KBM-7 (cell line): ENCODE measurements at regions not wholly inside any gene's neighbourhood (a gene's known extent, or its start where the extent isn't known, plus 50 kb on each side); places are given as distances from the start of the nearest gene placed in this dataset.
"Not testable (repeated sequence)": the region's sequence is repeated elsewhere in the genome, so short reads cannot be mapped to it uniquely, and the experiment has no call there.

Experiments
- DNase-seq: peaks from one replicate; pipeline ENCODE4 v3.0.0-alpha.2; 2015
- in situ Hi-C: fragments of 300-500 bp; cut with MboI; formaldehyde crosslinking; loops from 2 replicates; pipeline ENCODE4 v1.14.3; 2020; ENCODE audit warnings: low sequenced_read_pairs, low pct_unique_long_range_greater_than_20kb, mixed read lengths

DNA sequence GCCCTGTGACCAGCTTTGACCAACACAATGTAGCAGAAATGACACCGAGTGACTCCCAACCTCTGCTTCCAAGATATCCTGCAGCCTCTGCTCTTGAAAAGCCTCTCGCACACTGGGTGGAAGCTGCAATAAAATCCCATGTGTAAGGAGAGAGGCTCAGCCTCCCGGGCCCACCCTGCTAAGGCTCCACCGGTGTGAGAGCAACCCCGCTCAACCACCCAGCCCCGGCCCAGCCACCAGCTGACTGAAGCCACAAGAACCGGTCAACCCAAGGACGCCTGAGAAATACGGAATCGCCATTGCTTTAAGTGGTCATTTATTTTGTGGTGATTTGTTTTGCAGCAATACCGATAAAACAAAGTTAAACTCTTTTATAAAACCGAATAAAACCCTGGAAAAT lies 452.8 kb upstream of the SMIM21 start:
- in situ Hi-C loops = no loop called here
- no peak for DNase-seq

DNA sequence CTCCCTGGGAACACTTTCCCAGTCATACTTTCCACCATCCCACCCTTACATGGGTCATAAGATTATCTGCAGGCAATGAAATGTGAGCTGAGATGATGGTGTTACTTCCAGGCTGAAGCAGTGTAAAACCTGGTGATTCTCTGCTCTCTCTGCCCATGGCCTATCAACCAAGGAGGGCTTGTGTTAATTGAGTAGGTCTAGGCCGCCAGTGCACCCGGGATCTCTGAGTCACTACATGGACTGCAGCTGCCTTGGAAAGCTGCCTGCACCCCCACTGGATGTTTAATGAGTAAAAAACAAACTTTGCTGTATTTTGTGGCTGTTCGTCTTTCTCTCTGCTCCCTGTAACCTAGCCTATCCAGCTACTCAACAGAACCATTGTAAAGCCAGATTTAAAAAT lies 451.7 kb upstream of the SMIM21 start:
- in situ Hi-C loops = no loop called here
- DNase-seq = no peak

DNA sequence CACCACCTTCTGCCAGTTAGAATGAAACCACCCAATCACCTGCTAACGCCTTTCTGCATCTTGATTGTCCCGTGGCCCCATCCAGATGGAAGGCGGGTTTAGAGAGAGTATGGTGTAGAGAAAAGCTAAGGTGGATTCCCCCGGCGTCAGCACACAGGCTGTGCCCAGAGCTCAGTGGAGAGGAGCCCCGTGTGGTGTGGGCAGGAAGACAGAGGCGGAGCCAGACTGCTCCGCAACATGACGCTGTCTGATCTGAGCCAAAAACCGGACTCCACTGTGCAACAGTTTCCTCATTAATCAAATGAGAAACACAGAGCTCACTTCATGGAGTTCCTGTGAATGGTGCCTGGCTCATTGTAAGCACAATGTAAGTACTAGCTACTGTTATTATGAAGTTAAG lies 448.1 kb upstream of the SMIM21 start:
- in situ Hi-C loops = no loop called here
- no peak for DNase-seq

DNA sequence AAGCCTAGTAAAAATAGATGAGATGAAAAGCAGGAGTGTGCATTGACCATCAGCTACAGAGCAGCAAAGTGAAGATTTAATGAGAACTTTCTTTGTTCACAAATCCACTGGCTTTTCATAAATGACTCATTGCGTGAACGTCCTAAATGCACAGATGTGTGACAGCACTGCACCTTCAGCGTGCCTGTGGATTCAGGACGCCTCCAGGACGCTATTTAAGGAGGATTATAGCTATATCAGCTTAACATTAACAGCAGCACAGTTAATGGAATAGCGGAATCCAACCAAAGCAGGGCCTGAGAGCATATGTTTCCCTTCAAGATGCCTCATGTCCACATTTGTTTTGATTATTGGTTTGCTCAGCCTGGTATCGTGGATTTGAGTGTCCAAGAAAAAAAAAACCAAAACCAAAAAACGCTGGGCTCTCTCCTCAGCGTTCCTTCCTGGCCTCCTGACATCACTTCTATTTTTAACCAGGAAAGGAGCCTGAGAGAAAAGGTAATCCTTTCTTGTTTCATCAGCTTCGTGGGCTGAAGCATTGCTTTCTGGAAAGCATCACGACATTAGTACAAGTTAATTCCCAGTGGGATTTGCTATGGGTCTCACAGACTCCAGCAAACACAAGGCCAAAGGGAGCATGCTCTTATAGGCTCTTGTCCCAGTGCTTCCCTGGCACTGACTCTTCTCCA lies 447.0 kb upstream of the SMIM21 start:
- DNase-seq = no peak
- in situ Hi-C loops = no loop called here

DNA sequence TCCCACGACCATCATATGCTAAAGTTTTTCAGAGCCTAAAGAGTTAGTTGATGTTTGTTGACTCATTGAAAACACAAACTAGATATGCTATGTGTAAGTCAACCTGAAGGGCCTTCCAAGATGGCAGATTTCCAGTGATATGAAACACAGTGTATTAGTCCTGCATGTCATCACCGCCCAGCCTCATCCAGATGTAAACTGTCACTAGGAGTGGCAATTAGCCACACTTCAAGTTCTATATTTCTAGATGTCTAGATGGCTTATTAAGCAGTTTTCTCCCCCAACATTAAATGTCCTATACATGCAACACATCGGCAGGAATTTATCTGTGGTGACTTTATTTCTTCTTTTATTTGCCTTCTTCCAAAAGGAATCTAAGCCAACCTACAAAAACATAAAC lies 444.1 kb upstream of the SMIM21 start:
- DNase-seq = no peak
- in situ Hi-C loops = no loop called here

DNA sequence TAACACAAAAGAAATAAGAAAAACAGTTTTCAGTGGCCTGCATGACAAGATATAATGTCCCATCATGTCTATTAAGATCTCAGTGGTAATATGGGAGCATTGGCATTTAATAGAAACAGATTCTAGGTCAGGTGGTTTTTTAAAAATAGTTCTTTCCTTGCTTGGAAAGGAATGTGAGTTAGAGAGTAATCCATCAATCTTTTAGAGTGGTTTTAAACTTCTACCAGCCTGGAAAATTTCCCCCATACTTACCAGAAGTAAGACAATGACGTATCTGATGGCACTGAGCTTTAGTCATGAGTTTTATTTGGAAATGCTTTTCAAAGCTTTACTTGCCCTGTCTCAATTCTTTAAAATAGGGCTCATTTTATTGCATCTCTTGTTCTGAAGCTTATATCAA lies 441.7 kb upstream of the SMIM21 start:
- in situ Hi-C loops = no loop called here
- DNase-seq = no peak

DNA sequence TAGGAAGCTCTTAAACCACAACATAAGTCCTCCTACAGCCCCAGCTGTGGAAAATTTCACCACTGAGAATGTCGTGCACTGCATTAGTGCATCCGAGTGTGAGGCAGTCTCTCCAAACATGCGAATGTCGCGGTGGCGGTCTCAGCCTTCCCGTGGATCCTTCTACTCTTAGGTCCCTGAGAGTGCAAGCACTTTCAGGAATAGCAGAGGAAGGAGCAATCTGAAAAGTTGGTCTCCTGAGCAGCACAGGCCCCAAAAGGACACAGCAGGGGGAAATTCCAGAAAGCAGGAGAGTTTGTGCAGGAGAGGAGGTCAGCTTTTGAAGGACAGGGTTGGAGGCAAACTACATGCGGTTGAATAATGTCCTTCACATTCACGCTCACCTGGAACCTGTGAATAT lies 440.5 kb upstream of the SMIM21 start:
- in situ Hi-C loops = no loop called here
- no peak for DNase-seq

DNA sequence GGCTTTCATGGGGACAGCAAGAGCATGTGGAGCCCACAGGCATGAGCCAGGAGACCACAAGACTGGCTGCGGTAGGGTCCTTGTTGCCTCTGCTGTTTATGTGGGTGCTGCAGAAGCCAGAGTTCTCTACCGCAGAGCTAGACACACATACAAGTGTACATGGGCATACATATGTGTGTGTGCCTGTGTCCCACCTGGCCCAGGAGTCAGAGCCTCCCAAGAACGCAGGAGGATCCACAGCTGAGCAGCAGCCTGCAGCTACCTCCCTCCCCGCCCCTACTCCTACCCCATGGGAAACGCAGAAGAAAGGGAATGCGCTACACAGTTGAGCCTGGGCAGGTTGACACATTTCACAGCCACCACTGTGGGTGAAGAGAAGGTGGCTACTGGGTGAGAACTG lies 438.1 kb upstream of the SMIM21 start:
- DNase-seq = no peak

DNA sequence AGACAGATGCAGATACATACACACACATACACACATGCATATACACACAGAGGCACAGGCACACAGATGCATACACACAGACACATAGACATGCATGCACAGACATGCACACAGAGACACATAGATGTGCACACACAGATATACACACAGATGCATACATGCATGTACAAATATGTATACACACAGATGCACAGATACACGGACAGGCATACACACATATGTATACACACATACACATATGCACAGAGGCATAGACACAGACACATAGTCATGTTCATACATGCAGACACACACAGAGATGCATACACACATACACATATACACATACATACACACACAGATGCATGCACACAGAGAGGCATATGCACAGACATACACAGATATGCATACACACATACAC lies 437.3 kb upstream of the SMIM21 start:
- in situ Hi-C loops = no loop called here
- DNase-seq = no peak

More for the DNA sequence above, 438.1 kb upstream of the SMIM21 start:
- in situ Hi-C loops = no loop called here

DNA sequence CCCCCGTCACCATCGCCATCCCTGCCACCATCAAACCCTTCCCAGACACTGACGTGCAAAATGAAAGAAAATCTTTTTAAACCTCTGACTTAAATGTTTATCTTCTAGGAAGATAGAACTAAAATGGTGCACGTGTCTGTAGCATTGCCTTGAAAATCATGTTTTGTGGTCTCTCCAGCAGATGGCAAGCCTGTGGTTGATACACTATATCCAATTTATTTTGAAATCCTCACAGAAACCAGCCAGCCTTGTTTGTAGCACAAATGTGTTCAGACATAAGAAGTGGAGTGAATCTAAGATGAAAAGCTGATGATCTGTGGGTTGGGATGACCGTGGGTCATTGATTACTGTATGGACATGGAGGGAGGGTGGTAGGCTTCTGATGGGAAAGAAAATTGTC lies 436.2 kb upstream of the SMIM21 start:
- DNase-seq = no peak

DNA sequence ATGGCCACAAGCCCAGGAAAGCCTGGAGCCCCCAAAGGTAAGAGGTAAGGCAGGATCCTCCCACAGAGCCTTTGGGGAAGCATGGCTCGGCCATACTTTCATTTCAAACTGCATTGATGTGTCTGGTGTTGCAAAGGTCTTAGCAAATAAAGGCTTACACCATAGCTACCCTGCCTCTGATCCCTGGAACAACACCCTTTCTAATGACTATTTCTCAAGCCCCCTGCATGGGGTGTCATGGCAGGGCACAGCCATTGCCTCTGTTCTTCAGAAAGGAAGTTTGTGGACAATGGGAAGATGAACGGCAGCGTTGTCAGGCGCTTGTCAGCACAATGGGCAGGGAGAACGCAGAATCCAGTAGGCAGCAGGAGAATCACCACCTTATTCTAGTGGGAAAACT lies 435.0 kb upstream of the SMIM21 start:
- no peak for DNase-seq
- in situ Hi-C loops = no loop called here

More for the DNA sequence above, 436.2 kb upstream of the SMIM21 start:
- in situ Hi-C loops = no loop called here

DNA sequence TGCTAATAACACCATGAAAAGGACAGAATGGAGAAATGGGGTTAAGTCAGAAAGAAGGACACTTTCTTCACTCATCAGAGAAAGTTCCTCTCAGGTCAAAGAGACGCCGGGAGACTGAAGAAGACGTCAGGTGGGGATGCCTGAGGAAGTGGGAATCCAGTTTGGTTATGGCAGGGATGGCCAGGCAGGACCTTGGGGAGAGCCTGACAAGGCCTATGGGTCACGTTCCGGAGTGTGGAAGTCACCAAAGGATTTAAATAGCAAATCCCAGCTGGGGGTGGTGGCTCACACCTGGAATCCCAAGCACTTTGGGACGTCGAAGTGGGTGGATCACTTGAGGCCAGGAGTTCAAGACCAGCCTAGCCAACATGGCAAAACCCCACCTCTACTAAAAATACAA lies 432.7 kb upstream of the SMIM21 start:
- DNase-seq = no peak
- in situ Hi-C loops = no loop called here

DNA sequence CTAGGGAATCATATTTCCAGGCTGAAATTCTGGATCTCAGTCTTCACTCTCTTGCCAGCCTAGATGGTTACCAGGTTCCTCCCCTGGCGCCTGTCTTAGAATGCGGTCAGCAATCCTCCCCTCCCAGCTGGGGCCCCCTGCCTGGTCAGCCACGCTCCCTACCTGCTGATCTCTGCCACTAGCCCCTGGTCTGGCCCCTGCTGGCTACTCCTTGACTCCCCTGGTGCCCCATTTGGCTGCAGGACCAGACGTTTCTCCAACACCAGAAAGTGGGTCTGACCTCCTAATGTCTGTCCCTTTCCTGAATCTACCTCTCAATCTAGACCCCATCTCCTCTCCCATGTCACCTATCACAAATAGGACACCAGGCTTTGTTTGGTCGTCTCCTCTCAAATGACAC lies 432.0 kb upstream of the SMIM21 start:
- DNase-seq = no peak
- in situ Hi-C loops = no loop called here

DNA sequence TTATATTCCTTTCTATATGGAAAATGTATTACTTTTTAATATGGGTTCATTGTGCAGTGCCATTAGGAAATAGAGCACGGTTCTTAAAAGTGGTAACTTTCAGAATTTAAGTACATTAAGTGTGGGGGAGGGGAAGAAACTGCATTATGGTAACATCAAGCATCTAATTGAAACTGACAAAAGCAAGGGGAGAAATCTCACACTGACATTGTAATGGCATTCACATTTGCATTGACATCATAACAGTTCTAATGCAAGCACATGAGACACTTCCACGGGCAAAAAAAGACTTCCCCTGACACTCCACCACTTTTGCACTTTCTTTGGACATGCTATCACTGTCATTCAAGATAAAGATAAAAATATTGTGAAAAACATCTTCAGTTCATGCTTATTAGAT lies 431.3 kb upstream of the SMIM21 start:
- DNase-seq = no peak
- in situ Hi-C loops = no loop called here

DNA sequence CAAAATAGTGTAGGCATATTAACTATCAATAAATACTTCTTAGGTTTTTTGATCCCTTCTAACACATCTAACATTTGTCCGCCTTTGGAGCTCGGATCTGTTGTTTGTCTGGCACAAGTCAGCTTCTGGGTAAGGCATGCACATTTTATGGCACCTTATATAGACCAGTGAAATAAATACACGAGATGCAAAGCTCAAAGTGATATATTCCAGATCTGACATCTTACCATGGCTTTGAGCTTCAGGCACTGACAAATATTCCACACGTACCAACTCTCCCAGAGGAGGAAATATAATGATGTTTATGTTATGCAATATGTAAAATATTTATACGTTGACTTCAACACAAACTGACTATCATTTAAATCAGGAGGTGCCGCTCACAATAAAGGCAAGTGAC lies 430.1 kb upstream of the SMIM21 start:
- DNase-seq = no peak
- in situ Hi-C loops = no loop called here

DNA sequence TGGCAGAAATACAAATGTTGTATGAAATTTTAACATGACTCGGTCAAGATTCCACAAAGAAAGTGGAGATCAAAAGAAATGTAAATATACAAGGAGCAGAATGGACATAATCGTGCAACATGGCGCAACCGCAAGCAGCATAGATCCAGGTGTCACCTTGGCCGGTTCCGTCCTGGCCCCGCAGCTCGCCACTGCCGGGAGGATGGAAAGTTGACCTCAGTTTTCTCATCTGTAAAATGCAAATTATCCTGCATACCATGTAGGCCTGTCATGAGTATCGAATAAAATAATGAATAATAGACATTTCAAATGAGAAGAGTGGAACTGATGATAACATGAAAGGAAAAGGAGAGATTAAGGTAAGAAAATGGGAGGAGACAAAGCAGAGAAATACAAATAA lies 427.3 kb upstream of the SMIM21 start:
- no peak for DNase-seq
- in situ Hi-C loops = no loop called here

DNA sequence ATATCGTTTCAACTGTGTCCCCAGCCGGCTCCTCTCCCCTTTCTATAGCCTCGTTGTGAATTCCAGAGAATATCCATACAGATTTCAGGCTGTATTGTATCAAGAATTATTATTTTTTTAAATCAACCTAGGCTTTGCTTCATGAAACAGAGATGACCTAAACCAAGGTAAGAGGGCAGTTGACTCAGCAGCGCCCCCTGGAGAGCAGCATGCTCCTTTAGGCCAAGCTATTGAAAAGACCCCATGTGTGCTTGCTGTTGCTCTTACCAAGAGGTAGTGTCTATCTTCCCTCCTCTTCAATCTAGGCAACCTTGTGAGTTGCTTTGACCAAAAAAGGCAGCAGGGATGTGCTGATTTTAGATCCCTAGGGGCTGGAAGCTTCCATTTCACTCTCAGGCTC lies 426.7 kb upstream of the SMIM21 start:
- peak; percentile 53 for DNase-seq
- in situ Hi-C loops = no loop called here

DNA sequence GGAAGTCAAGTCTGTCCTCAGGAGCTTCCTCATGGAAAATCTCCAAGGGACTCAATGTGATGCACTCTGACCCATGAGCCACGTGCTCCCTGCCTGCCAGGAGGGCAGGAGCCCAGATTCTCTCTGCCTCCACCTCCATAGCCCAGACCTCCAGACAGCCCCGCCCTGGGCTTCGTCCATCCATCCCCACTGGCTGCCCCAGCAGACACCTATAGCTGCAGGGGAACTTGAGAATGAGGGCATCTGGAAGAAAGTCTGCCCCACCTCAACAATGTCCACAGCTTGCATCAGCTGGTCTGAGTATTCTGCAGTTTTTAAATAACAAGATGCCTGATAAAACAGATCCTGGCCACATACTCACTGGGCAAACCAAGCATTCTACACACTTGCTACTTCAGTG lies 418.8 kb upstream of the SMIM21 start:
- in situ Hi-C loops = no loop called here
- no peak for DNase-seq

DNA sequence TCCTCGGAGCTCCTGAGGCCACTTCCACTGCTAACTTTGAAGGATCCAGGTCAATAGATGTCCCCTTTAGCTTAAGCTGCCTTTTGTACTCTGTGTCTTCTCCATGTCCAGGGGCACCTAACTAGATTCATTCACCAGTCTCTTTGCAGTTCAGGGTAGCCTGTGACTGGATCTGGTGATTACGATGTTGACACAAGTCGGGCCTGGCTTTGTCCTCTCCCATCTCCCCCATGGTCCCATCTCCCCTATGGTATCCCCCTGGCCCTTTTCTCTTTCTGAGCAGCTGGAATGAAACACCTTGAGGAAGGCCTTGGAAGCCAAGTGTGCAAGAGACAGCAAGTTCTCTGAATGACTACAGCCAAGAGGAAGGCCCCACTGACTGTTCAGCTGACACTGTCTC lies 417.9 kb upstream of the SMIM21 start:
- in situ Hi-C loops = no loop called here
- DNase-seq = no peak

DNA sequence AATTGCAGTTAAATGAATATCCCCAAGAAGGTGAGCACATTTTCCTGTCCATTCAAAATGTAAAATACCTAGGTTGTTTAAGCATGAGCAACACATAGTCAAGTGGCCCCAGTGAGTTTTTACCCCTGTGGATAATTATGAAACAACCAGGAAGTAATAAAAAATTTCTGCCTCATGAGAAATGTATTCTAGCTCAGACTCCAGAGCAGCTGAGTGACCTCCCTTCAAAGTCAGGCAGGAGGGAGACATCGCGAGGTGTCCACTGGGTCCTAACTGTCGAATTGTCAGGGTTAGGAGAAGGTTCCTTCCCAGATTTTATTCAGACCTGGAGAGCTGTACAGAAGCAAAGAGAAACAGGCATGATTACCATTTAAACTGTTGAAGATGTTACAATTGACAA lies 416.6 kb upstream of the SMIM21 start:
- in situ Hi-C loops = no loop called here
- DNase-seq = no peak

DNA sequence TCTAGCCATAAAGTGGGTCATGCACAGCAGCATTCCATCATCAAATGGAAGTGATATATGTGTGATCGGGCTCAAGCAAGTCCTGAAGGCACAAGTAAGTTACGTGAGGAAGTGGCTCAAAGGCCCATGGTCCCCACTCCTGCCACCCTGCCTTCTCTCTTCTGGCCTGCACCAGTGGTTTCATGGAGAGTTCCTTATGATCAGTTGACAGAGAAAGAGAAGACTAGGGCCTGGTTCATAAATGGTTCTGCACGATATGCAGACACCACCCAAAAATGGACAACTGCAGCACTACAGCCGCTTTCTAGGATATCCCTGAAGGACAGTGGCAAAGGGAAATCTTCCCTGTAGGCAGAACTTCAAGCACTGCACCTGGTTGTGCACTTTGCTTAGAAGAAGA lies 412.6 kb upstream of the SMIM21 start:
- no peak for DNase-seq
- in situ Hi-C loops = no loop called here

DNA sequence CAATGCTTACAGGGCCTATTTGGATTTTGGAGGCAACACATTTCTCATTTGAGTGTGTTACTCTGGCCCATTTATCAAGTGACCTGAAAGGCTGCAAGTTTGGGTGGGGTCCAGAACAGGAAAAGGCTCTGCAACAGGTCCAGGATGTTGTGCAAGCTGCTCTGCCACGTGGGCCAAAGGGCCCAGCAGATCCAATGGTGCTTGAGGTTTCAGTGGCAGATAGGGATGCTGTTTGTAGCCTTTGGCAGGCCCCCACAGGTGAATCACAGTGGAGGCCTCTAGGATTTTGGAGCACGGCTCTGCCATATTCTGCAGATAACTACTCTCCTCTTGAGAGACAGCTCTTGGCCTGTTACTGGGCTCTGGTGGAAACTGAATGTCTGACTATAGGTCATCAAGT lies 412.2 kb upstream of the SMIM21 start:
- in situ Hi-C loops, DNase-seq: not testable (repeated sequence)
